Stimulated activated CD4-positive, alpha-beta T cell treated with anti-CD3 and anti-CD28 coated beads, Interleukin-4, amount 100 ng/mL, for 1 hour (primary cell): ENCODE measurements at regions not wholly inside any gene's neighbourhood (a gene's known extent, or its start where the extent isn't known, plus 50 kb on each side); places are given as distances from the start of the nearest gene placed in this dataset.
A peak's percentile ranks its signal among the peaks of the same experiment; 100 is the strongest.
"Not testable (repeated sequence)": the region's sequence is repeated elsewhere in the genome, so short reads cannot be mapped to it uniquely, and the experiment has no call there.

Source experiments
- DNase-seq: peaks from one replicate; pipeline ENCODE4 v3.0.0-alpha.2; 2020

- DNase-seq, result no peak
Measured at GRCh38 chr5:18380729-18381362, 746.6 kb downstream of the TAF11L14 start.

GRCh38 chr5:18393565-18394442, 759.5 kb downstream of the TAF11L14 start:
- peak; percentile 37 for DNase-seq

GRCh38 chr5:18394443-18394804, 760.2 kb downstream of the TAF11L14 start:
- no peak for DNase-seq

GRCh38 chr5:18395126-18396110, 761.2 kb downstream of the TAF11L14 start:
- DNase-seq, result no peak

- DNase-seq, result no peak
Measured at GRCh38 chr5:18397371-18397770, 763.1 kb downstream of the TAF11L14 start.

- no peak for DNase-seq
Measured at GRCh38 chr5:18397891-18398290, 763.6 kb downstream of the TAF11L14 start.

- not testable (repeated sequence) for DNase-seq
Measured at GRCh38 chr5:18399461-18400327, 765.4 kb downstream of the TAF11L14 start.

GRCh38 chr5:18403141-18403540, 768.9 kb downstream of the TAF11L14 start:
- DNase-seq, result no peak

- no peak for DNase-seq
Measured at GRCh38 chr5:18403941-18404438, 769.7 kb downstream of the TAF11L14 start.

- no peak for DNase-seq
Measured at GRCh38 chr5:18420711-18421110, 786.5 kb downstream of the TAF11L14 start.

GRCh38 chr5:18433336-18433735, 799.1 kb downstream of the TAF11L14 start:
- no peak for DNase-seq

- DNase-seq, result no peak
Measured at GRCh38 chr5:18438126-18438525, 803.9 kb downstream of the TAF11L14 start.

GRCh38 chr5:18455521-18455920, 821.3 kb downstream of the TAF11L14 start:
- no peak for DNase-seq

- DNase-seq, result no peak
Measured at GRCh38 chr5:18457255-18457654, 823.0 kb downstream of the TAF11L14 start.

GRCh38 chr5:18461766-18462165, 827.5 kb downstream of the TAF11L14 start:
- no peak for DNase-seq

GRCh38 chr5:18465833-18466681, 831.8 kb downstream of the TAF11L14 start:
- peak; percentile 10 for DNase-seq

GRCh38 chr5:18466731-18467130, 832.5 kb downstream of the TAF11L14 start:
- DNase-seq, result no peak

- DNase-seq, result not testable (repeated sequence)
Measured at GRCh38 chr5:18471791-18472190, 837.5 kb downstream of the TAF11L14 start.

GRCh38 chr5:18483451-18483850, 849.2 kb downstream of the TAF11L14 start:
- DNase-seq, result no peak

- no peak for DNase-seq
Measured at GRCh38 chr5:18487928-18488480, 853.7 kb downstream of the TAF11L14 start.

- DNase-seq, result no peak
Measured at GRCh38 chr5:18489703-18490102, 855.4 kb downstream of the TAF11L14 start.
